ENCODE measurements at regions not wholly inside any gene's neighbourhood (a gene's known extent, or its start where the extent isn't known, plus 50 kb on each side); places are given as distances from the start of the nearest gene placed in this dataset.

DNA sequence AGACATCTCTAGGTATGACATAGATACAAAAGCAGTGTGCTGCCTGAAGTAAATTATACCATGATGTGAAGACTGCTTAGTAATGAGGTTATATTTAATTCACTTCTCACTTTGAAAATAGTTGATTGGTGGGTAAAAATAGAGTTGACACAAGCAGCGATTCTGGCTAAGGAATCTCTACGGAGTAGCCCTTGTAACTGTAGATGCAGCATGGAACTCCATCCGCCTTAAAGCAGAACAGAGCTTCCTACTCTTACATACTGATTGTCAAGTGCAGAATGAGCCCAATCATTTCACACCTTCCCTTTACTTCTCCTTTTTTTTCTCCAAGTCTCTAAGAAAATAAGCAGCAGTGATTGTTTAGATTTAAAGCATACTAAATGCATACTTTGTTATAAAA, 1594.6 kb upstream of the SLC39A10 start:
- TF ChIP-seq, protein P1, sequence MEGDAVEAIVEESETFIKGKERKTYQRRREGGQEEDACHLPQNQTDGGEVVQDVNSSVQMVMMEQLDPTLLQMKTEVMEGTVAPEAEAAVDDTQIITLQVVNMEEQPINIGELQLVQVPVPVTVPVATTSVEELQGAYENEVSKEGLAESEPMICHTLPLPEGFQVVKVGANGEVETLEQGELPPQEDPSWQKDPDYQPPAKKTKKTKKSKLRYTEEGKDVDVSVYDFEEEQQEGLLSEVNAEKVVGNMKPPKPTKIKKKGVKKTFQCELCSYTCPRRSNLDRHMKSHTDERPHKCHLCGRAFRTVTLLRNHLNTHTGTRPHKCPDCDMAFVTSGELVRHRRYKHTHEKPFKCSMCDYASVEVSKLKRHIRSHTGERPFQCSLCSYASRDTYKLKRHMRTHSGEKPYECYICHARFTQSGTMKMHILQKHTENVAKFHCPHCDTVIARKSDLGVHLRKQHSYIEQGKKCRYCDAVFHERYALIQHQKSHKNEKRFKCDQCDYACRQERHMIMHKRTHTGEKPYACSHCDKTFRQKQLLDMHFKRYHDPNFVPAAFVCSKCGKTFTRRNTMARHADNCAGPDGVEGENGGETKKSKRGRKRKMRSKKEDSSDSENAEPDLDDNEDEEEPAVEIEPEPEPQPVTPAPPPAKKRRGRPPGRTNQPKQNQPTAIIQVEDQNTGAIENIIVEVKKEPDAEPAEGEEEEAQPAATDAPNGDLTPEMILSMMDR (IDR thresholded peaks at IDR 0.05 in 4 of 5, conservative IDR thresholded peaks at IDR 0.05 in 1 of 5), result no peak
- TF ChIP-seq POLR2A (IDR thresholded peaks at IDR 0.05), result no peak
